GM12878 (cell line): ENCODE measurements at regions not wholly inside any gene's neighbourhood (a gene's known extent, or its start where the extent isn't known, plus 50 kb on each side); places are given as distances from the start of the nearest gene placed in this dataset.

ENCODE experiments used
- CBX5 ChIP-seq: sonication (generic); IDR thresholded peaks from 2 replicates; pipeline ENCODE4 v1.6.1; 2016; ENCODE audit warnings: low read depth, moderate library complexity, mild to moderate bottlenecking, inconsistent platforms
- KLF5 ChIP-seq: fragments of 450-650 bp; IDR thresholded peaks from 2 replicates; pipeline ENCODE4 v1.6.1; 2014; ENCODE audit warnings: mild to moderate bottlenecking; ENCODE audit not compliant: partially characterized antibody
- MEF2B ChIP-seq: fragments of 450-650 bp; IDR thresholded peaks from 2 replicates; pipeline ENCODE4 v1.6.1; 2018; ENCODE audit warnings: mild to moderate bottlenecking, moderate library complexity; ENCODE audit not compliant: partially characterized antibody, poor library complexity, severe bottlenecking
- NR2C2 ChIP-seq: IDR thresholded peaks from 2 replicates; pipeline ENCODE4 v1.6.1; 2011; ENCODE audit warnings: borderline replicate concordance, low read depth; ENCODE audit not compliant: control insufficient read depth, insufficient read length
- SMAD5 ChIP-seq: IDR thresholded peaks from 2 replicates; pipeline ENCODE4 v1.6.1; 2016; ENCODE audit warnings: antibody characterized with exemption, low read depth
- SRF ChIP-seq, 2 experiments: IDR thresholded peaks; 2 replicates each; pipeline ENCODE4 v1.6.1; 2011; ENCODE audit warnings: low read depth in 2 of 2, low read length in 2 of 2, mild to moderate bottlenecking in 1 of 2, moderate library complexity in 1 of 2
- TBL1XR1 ChIP-seq: IDR thresholded peaks from 2 replicates; pipeline ENCODE4 v1.6.1; 2012; ENCODE audit warnings: low read depth, low read length, improper control_type of control experiment
- TF ChIP-seq, protein P1 (sequence below): fragments of 450-650 bp; IDR thresholded peaks from 2 replicates; pipeline ENCODE4 v1.6.1; 2017; ENCODE audit warnings: mild to moderate bottlenecking
- TF ChIP-seq, protein P2 (sequence below): fragments of 150-350 bp; IDR thresholded peaks from 2 replicates; pipeline ENCODE4 v1.6.1; 2016; ENCODE audit warnings: low read depth, low read length
- TF ChIP-seq, protein P3 (sequence below): IDR thresholded peaks from 2 replicates; pipeline ENCODE4 v1.6.1; 2012; ENCODE audit warnings: improper control_type of control experiment, low read depth, low read length; ENCODE audit not compliant: insufficient replicate concordance

DNA sequence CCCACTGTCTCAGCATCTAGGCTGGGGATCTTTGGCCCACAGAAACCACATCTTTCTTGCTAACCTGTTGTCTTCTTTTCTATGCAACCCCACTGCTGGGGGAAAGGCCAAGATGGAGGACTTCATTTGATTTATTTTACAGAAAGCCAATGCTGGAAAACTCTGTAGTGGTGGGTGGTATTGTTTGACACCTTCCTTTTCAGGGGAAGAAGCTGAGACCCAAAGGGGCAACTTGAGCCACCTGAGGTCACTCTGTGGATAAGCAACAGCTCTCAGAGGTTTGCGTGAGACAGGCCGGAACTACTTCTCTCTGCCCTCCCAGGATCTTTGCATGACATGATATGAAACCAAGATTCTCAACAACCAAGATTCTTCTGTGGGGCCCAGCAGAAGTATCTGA lies 645.2 kb downstream of the VRK1 start (continued):
- TF ChIP-seq, protein P1, sequence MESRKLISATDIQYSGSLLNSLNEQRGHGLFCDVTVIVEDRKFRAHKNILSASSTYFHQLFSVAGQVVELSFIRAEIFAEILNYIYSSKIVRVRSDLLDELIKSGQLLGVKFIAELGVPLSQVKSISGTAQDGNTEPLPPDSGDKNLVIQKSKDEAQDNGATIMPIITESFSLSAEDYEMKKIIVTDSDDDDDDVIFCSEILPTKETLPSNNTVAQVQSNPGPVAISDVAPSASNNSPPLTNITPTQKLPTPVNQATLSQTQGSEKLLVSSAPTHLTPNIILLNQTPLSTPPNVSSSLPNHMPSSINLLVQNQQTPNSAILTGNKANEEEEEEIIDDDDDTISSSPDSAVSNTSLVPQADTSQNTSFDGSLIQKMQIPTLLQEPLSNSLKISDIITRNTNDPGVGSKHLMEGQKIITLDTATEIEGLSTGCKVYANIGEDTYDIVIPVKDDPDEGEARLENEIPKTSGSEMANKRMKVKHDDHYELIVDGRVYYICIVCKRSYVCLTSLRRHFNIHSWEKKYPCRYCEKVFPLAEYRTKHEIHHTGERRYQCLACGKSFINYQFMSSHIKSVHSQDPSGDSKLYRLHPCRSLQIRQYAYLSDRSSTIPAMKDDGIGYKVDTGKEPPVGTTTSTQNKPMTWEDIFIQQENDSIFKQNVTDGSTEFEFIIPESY, result no peak
- TF ChIP-seq SMAD5 (no peak), SRF (IDR thresholded peaks at IDR 0.05; ENCODE audit: low read depth in 2 of 2, low read length in 2 of 2) (no peak), KLF5 (no peak), TBL1XR1 (no peak), NR2C2 (no peak), CBX5 (no peak), MEF2B (peak; percentile 66)
- TF ChIP-seq, protein P2, sequence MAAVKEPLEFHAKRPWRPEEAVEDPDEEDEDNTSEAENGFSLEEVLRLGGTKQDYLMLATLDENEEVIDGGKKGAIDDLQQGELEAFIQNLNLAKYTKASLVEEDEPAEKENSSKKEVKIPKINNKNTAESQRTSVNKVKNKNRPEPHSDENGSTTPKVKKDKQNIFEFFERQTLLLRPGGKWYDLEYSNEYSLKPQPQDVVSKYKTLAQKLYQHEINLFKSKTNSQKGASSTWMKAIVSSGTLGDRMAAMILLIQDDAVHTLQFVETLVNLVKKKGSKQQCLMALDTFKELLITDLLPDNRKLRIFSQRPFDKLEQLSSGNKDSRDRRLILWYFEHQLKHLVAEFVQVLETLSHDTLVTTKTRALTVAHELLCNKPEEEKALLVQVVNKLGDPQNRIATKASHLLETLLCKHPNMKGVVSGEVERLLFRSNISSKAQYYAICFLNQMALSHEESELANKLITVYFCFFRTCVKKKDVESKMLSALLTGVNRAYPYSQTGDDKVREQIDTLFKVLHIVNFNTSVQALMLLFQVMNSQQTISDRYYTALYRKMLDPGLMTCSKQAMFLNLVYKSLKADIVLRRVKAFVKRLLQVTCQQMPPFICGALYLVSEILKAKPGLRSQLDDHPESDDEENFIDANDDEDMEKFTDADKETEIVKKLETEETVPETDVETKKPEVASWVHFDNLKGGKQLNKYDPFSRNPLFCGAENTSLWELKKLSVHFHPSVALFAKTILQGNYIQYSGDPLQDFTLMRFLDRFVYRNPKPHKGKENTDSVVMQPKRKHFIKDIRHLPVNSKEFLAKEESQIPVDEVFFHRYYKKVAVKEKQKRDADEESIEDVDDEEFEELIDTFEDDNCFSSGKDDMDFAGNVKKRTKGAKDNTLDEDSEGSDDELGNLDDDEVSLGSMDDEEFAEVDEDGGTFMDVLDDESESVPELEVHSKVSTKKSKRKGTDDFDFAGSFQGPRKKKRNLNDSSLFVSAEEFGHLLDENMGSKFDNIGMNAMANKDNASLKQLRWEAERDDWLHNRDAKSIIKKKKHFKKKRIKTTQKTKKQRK, result no peak
- TF ChIP-seq, protein P3, sequence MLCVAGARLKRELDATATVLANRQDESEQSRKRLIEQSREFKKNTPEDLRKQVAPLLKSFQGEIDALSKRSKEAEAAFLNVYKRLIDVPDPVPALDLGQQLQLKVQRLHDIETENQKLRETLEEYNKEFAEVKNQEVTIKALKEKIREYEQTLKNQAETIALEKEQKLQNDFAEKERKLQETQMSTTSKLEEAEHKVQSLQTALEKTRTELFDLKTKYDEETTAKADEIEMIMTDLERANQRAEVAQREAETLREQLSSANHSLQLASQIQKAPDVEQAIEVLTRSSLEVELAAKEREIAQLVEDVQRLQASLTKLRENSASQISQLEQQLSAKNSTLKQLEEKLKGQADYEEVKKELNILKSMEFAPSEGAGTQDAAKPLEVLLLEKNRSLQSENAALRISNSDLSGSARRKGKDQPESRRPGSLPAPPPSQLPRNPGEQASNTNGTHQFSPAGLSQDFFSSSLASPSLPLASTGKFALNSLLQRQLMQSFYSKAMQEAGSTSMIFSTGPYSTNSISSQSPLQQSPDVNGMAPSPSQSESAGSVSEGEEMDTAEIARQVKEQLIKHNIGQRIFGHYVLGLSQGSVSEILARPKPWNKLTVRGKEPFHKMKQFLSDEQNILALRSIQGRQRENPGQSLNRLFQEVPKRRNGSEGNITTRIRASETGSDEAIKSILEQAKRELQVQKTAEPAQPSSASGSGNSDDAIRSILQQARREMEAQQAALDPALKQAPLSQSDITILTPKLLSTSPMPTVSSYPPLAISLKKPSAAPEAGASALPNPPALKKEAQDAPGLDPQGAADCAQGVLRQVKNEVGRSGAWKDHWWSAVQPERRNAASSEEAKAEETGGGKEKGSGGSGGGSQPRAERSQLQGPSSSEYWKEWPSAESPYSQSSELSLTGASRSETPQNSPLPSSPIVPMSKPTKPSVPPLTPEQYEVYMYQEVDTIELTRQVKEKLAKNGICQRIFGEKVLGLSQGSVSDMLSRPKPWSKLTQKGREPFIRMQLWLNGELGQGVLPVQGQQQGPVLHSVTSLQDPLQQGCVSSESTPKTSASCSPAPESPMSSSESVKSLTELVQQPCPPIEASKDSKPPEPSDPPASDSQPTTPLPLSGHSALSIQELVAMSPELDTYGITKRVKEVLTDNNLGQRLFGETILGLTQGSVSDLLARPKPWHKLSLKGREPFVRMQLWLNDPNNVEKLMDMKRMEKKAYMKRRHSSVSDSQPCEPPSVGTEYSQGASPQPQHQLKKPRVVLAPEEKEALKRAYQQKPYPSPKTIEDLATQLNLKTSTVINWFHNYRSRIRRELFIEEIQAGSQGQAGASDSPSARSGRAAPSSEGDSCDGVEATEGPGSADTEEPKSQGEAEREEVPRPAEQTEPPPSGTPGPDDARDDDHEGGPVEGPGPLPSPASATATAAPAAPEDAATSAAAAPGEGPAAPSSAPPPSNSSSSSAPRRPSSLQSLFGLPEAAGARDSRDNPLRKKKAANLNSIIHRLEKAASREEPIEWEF, result no peak
